AG04450 (cell line): ENCODE measurements at regions not wholly inside any gene's neighbourhood (a gene's known extent, or its start where the extent isn't known, plus 50 kb on each side); places are given as distances from the start of the nearest gene placed in this dataset.

Experiments used
- CTCF ChIA-PET: fragments of 300-600, 350-600 bp; formaldehyde crosslinking; extraction: SDS; loops from one replicate; lab custom pipeline; 2022; ENCODE audit warnings: antibody characterized with exemption, inconsistent platforms; lab: Charles Lee
- POLR2A ChIA-PET: fragments of 350-600 bp; formaldehyde crosslinking; extraction: SDS; loops from one replicate; lab custom pipeline; 2021; ENCODE audit warnings: antibody characterized with exemption, inconsistent platforms; lab: Yijun Ruan, JAX
- DNase-seq: peaks from one replicate; pipeline ENCODE4 v3.0.0-alpha.2; 2011; ENCODE audit warnings: low read depth, low spot score
- H3K27ac ChIP-seq: one replicate; pipeline ENCODE4 v1.5.1; 2012; ENCODE audit warnings: low read depth, low read length, control low read depth
- H3K27me3 ChIP-seq: one replicate; pipeline ENCODE4 v1.6.0; 2012; ENCODE audit warnings: low read length; ENCODE audit not compliant: control insufficient read depth, insufficient read depth
- H3K4me3 ChIP-seq: 2 replicates; pipeline ENCODE4 v1.5.1; 2011; ENCODE audit warnings: mild to moderate bottlenecking, low read depth, low read length, control low read depth
- H3K9me3 ChIP-seq: 2 replicates; pipeline ENCODE4 v1.5.1; 2012; ENCODE audit warnings: low read length; ENCODE audit not compliant: control insufficient read depth, insufficient read depth
- TF ChIP-seq, protein P1 (sequence below): IDR thresholded peaks from 2 replicates; pipeline ENCODE4 v1.5.1; 2011; ENCODE audit warnings: low read depth, low read length, control low read depth, inconsistent platforms

GRCh38 chr10:105838392-105838791 lies 1197.3 kb downstream of the SORCS3 start:
- Histone ChIP-seq H3K27me3 (no peaks in the 10 kb centered on the region), H3K4me3 (no peak overlapping the region), H3K27ac (no peak overlapping the region), H3K9me3 (no peaks in the 10 kb centered on the region; the same call in 1 of the 2 replicates)
- ChIA-PET POLR2A (no interaction called here), CTCF (no interaction called here)
- TF ChIP-seq, protein P1, sequence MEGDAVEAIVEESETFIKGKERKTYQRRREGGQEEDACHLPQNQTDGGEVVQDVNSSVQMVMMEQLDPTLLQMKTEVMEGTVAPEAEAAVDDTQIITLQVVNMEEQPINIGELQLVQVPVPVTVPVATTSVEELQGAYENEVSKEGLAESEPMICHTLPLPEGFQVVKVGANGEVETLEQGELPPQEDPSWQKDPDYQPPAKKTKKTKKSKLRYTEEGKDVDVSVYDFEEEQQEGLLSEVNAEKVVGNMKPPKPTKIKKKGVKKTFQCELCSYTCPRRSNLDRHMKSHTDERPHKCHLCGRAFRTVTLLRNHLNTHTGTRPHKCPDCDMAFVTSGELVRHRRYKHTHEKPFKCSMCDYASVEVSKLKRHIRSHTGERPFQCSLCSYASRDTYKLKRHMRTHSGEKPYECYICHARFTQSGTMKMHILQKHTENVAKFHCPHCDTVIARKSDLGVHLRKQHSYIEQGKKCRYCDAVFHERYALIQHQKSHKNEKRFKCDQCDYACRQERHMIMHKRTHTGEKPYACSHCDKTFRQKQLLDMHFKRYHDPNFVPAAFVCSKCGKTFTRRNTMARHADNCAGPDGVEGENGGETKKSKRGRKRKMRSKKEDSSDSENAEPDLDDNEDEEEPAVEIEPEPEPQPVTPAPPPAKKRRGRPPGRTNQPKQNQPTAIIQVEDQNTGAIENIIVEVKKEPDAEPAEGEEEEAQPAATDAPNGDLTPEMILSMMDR, result no peak
- no peak for DNase-seq

GRCh38 chr10:105837951-105838350 lies 1196.9 kb downstream of the SORCS3 start:
- ChIA-PET CTCF (no interaction called here), POLR2A (no interaction called here)
- TF ChIP-seq, protein P1, result no peak
- Histone ChIP-seq H3K9me3 (no peaks in the 10 kb centered on the region; the same call in 1 of the 2 replicates), H3K4me3 (no peak overlapping the region), H3K27ac (no peak overlapping the region), H3K27me3 (no peaks in the 10 kb centered on the region)
- no peak for DNase-seq

DNA sequence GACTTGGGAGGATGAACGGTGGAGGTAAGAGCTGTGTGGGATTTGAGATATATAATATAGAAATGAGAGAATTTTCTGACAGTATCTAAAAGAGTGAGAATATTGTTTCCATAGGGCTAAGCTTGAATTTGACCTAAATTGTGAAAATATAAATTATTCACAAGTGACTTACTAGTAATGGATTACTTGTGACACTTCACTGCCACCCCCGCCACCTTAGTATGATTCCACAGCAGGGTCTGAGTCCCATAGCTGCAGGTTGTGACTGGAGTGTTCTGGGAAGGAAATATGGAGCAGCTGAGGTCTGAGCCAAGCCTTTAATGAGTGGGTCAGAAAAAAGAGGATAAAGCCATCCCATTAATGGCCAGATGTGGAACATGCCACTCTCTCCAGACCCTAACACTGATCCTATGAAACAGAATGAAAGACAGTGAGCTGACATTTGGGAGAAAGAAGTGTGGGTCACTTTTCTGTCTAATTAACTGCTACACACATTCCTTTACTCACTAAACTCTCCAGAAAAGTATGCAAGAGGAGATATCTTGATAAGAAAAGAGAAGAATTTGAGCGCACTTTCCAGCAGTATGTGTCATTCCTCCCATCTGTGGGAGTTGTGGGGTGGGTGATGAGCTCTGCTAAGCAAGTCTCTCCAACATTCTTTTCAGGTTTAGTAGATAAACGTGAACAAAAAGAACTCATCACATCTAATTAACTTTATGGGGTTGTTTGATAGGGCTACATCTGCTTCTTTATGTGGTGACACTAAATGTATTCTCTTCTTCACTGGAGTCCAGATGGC lies 1193.4 kb downstream of the SORCS3 start:
- Histone ChIP-seq H3K4me3 (no peak overlapping the region), H3K9me3 (peaks cover 3% of the 10 kb centered on the region), H3K27me3 (no peaks in the 10 kb centered on the region), H3K27ac (no peak overlapping the region)
- CTCF ChIA-PET, result no interaction called here
- TF ChIP-seq, protein P1, result no peak
- no peak for DNase-seq
- POLR2A ChIA-PET, result no interaction called here

GRCh38 chr10:105827133-105827532 lies 1186.0 kb downstream of the SORCS3 start:
- Histone ChIP-seq H3K9me3 (no peaks in the 10 kb centered on the region), H3K27ac (no peak overlapping the region), H3K27me3 (no peaks in the 10 kb centered on the region), H3K4me3 (no peak overlapping the region)
- ChIA-PET POLR2A (no interaction called here), CTCF (no interaction called here)
- TF ChIP-seq, protein P1, result no peak
- no peak for DNase-seq

- POLR2A ChIA-PET, result no interaction called here
- CTCF ChIA-PET, result no interaction called here
- DNase-seq, result no peak
- Histone ChIP-seq H3K27ac (no peak overlapping the region), H3K27me3 (no peaks in the 10 kb centered on the region), H3K4me3 (no peak overlapping the region), H3K9me3 (peaks cover 4% of the 10 kb centered on the region; the same call in 1 of the 2 replicates)
- TF ChIP-seq, protein P1, result no peak
Measured at GRCh38 chr10:105807935-105808587, 1167.0 kb downstream of the SORCS3 start.
